BJ (cell line): ENCODE measurements at regions not wholly inside any gene's neighbourhood (a gene's known extent, or its start where the extent isn't known, plus 50 kb on each side); places are given as distances from the start of the nearest gene placed in this dataset.
"Not testable (repeated sequence)": the region's sequence is repeated elsewhere in the genome, so short reads cannot be mapped to it uniquely, and the experiment has no call there.

ENCODE experiments used
- CTCF ChIA-PET: fragments of 350-600 bp; formaldehyde crosslinking; extraction: SDS; loops from one replicate; lab custom pipeline; 2021; ENCODE audit warnings: antibody characterized with exemption, inconsistent platforms; lab: Yijun Ruan, JAX
- POLR2A ChIA-PET: fragments of 300-600 bp; sonication (Branson Sonifier 250); formaldehyde crosslinking; extraction: SDS; loops from one replicate; lab custom pipeline; 2021; ENCODE audit warnings: antibody characterized with exemption; lab: Charles Lee
- DNase-seq: peaks from one replicate; pipeline ENCODE4 v3.0.0-alpha.2; 2011; ENCODE audit warnings: low read depth
- H3K27me3 ChIP-seq: 2 replicates; pipeline ENCODE4 v1.6.0; 2011; ENCODE audit warnings: low read length; ENCODE audit not compliant: control insufficient read depth, insufficient read depth
- H3K36me3 ChIP-seq: 2 replicates; pipeline ENCODE4 v1.5.1; 2011; ENCODE audit warnings: low read length; ENCODE audit not compliant: control insufficient read depth, insufficient read depth
- H3K4me3 ChIP-seq: 2 replicates; pipeline ENCODE4 v1.5.1; 2011; ENCODE audit warnings: low read depth, mild to moderate bottlenecking, control low read depth, low read length
- TF ChIP-seq, protein P1 (sequence below): IDR thresholded peaks from 2 replicates; pipeline ENCODE4 v1.5.1; 2011; ENCODE audit warnings: low read depth, mild to moderate bottlenecking, control low read depth, inconsistent platforms, low read length, moderate library complexity; ENCODE audit not compliant: insufficient read depth

DNA sequence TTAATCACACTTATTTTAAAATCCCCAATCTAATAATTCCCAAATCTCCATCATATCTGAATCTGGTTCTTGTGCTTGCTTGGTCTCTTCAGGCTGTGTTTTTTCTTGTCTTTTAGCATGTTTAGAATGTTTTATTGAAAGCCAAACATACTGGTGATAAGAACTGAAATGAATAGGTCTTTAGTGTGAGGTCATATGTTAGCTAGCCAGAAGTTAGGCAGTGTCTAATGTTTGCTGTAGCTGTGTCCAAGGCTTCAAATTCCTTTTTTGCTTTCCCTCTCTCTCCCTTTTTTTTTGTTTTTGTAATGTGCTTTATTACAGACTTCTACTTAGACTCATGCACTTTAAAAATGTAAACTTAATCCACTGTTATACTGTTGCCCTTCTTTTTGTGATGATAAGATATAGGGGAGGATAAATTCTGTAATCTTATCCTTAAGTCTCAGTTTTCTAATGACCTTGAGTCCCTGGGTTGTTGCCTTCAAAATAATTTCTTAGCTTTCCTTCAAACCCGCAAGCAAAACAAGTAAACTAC, 725.1 kb downstream of the BRINP3 start:
- Histone ChIP-seq H3K36me3 (no peaks in the 10 kb centered on the region), H3K27me3 (no peaks in the 10 kb centered on the region), H3K4me3 (no peak overlapping the region)
- POLR2A ChIA-PET = no interaction called here
- CTCF ChIA-PET = no interaction called here
- TF ChIP-seq, protein P1, sequence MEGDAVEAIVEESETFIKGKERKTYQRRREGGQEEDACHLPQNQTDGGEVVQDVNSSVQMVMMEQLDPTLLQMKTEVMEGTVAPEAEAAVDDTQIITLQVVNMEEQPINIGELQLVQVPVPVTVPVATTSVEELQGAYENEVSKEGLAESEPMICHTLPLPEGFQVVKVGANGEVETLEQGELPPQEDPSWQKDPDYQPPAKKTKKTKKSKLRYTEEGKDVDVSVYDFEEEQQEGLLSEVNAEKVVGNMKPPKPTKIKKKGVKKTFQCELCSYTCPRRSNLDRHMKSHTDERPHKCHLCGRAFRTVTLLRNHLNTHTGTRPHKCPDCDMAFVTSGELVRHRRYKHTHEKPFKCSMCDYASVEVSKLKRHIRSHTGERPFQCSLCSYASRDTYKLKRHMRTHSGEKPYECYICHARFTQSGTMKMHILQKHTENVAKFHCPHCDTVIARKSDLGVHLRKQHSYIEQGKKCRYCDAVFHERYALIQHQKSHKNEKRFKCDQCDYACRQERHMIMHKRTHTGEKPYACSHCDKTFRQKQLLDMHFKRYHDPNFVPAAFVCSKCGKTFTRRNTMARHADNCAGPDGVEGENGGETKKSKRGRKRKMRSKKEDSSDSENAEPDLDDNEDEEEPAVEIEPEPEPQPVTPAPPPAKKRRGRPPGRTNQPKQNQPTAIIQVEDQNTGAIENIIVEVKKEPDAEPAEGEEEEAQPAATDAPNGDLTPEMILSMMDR = no peak
- DNase-seq = no peak

DNA sequence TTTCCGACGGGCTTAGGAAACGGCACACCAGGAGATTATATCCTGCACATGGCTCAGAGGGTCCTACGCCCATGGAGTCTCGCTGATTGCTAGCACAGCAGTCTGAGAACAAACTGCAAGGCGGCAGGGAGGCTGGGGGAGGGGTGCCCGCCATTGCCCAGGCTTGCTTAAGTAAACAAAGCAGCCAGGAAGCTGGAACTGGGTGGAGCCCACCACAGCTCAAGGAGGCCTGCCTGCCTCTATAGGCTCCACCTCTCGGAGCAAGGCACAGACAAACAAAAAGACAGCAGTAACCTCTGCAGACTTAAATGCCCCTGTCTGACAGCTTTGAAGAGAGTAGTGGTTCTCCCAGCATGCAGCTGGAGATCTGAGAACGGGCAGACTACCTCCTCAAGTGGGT, 722.6 kb downstream of the BRINP3 start:
- CTCF ChIA-PET, H3K36me3 ChIP-seq, POLR2A ChIA-PET, H3K4me3 ChIP-seq, H3K27me3 ChIP-seq, DNase-seq: not testable (repeated sequence)

DNA sequence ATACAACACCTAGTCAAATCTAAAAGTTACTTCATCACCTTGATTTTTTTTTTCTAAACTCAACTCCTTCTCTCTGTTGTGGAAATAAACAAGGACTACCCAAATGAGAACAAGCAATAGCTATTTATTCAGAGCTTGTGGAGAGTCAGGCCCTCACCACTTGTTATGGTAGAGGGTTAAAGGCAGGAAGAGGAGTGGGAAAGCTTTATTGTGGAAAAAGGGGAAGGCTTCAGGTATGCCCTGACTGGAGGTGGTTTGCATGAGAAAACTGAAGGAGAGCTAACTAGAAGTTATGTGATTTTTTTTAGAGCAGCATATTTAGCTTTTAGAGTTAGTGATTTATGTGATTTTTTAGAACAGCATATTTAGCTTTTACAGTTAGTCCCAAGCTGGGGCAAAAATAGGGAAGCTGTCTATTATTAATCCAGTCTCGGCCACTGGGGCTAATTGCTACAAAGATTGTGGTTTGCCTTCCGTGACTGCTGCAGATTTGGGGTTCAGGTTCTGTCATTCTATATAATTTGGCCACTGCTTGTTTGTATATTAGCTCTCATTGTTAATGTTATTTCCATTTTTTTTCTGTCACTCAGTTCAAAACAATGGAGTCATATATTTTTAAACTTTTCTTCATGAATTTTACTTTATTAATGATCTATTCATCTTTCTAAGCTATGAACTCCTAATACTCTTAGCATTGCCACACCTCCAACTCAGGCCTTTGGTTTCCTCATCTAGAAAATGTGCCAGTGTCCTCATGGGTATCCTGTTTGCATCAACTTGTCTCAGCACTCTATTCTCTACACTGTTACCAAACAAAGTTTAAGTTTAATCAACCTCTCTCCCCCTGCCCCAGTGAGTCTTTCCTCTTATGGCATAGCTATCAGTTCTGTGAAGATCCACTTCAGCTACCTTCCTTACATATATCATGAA, 713.0 kb downstream of the BRINP3 start:
- Histone ChIP-seq H3K4me3 (no peak overlapping the region), H3K36me3 (no peaks in the 10 kb centered on the region), H3K27me3 (no peaks in the 10 kb centered on the region)
- ChIA-PET POLR2A (no interaction called here), CTCF (no interaction called here)
- TF ChIP-seq, protein P1 = no peak
- DNase-seq = no peak

DNA sequence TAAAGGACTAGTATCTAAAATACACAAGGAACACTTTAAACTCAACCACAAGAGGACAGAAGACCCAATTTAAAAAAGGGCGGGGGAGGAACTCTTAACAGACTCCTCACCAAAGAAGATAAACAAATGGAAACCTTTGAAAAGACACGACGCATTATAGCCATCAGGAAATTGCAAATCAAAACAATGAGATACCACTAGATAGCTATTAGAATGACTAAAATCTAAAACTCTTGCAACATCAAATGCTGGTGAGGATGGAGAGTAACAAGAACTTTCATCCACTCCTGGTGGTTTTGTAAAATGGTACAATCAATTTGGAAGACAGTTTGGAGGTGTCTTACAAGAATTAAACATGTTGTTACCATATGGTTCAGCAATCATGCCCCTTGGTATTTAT, 708.2 kb downstream of the BRINP3 start:
- no peak for DNase-seq
- TF ChIP-seq, protein P1 = no peak
- H3K36me3 ChIP-seq = no peaks in the 10 kb centered on the region
- no peaks in the 10 kb centered on the region for H3K27me3 ChIP-seq
- H3K4me3 ChIP-seq = no peak overlapping the region
- ChIA-PET CTCF (no interaction called here), POLR2A (no interaction called here)

DNA sequence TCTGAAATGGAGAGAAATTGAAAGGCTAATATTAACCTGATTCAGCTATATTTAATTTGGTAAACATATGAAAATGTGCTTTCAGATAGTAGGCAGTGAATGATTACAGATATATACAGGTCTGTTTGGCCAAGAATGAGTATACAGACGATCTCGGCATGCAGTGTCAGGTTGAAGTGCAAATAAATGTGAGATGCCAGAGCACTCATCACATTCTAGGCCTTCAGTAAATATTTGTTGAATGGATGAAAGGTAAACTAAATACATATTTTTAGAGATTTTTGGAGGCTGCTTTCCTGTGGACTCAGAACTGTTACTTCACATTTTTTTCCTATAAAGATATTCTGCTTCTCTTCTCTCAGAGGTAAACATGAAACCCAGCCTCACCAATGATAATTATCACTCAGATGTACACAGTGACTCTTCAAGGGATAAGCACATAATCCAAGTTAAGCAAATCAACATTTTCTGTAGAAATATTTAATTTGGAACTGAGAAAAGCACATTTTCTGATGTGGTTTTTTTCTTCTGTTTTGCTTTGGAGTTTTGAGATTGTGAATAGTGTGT, 702.9 kb downstream of the BRINP3 start:
- CTCF ChIA-PET = no interaction called here
- Histone ChIP-seq H3K4me3 (no peak overlapping the region), H3K27me3 (no peaks in the 10 kb centered on the region), H3K36me3 (no peaks in the 10 kb centered on the region)
- no peak for DNase-seq
- TF ChIP-seq, protein P1 = no peak
- POLR2A ChIA-PET = no interaction called here
